GM12878 (cell line): ENCODE measurements at regions not wholly inside any gene's neighbourhood (a gene's known extent, or its start where the extent isn't known, plus 50 kb on each side); places are given as distances from the start of the nearest gene placed in this dataset.

Experiments
- ATAC-seq: fragments of 200-7000 bp; cut with Tn5 transposase; 3 replicates; pipeline ENCODE4 v1.9.1; 2020; ENCODE audit warnings: mild to moderate bottlenecking, moderate library complexity
- BruUV-seq: library from RNA; stranded (reverse); fragments of 400-500 nt; replicated peaks from 2 replicates; lab custom pipeline; 2021; lab: Mats Ljungman, UMichigan
- CTCF ChIA-PET: fragments of 300-600 bp; sonication (Branson Sonifier 250); formaldehyde crosslinking; extraction: SDS; loops from one replicate; lab custom pipeline; 2021; ENCODE audit warnings: inconsistent platforms; lab: Yijun Ruan, JAX
- POLR2A ChIA-PET: fragments of 350-600 bp; formaldehyde crosslinking; extraction: SDS; loops from one replicate; lab custom pipeline; 2021; ENCODE audit warnings: inconsistent platforms; lab: Charles Lee
- RAD21 ChIA-PET: fragments of 300-600 bp; sonication (Branson Sonifier 250); formaldehyde crosslinking; loops from one replicate; lab custom pipeline; 2023; ENCODE audit warnings: antibody characterized with exemption; ENCODE audit not compliant: unreplicated experiment; lab: Charles Lee
- SMC1A ChIA-PET: fragments of 300-600 bp; sonication (Branson Sonifier 250); formaldehyde crosslinking; loops from one replicate; lab custom pipeline; 2023; ENCODE audit not compliant: unreplicated experiment, uncharacterized antibody; lab: Charles Lee
- DNase-seq: peaks from one replicate; pipeline ENCODE4 v3.0.0-alpha.2; 2011; ENCODE audit warnings: low read depth, low spot score
- FAIRE-seq: peaks from 3 replicates; lab custom pipeline; 2011; peaks lifted over from hg19 to GRCh38; lab: Jason Lieb, UNC
- H2AFZ ChIP-seq: 2 replicates; pipeline ENCODE4 v1.6.0; 2011; ENCODE audit warnings: low read depth, low read length, control low read depth; ENCODE audit not compliant: control insufficient read depth
- H3K27ac ChIP-seq: 2 replicates; pipeline ENCODE4 v1.5.1; 2011; ENCODE audit warnings: control low read depth; ENCODE audit not compliant: control insufficient read depth, insufficient read depth
- H3K27me3 ChIP-seq, 2 experiments: replicated peaks in 1 of 2; 2 replicates each; pipeline versions ENCODE4 v1.6.0 to v1.6.1; 2011; ENCODE audit warnings: low read length in 1 of 2; ENCODE audit not compliant: control insufficient read depth in 2 of 2, insufficient read depth in 2 of 2
- H3K36me3 ChIP-seq, 2 experiments: 2 replicates each; pipeline ENCODE4 v1.5.1; 2011; ENCODE audit warnings: low read length in 1 of 2; ENCODE audit not compliant: control insufficient read depth in 2 of 2, insufficient read depth in 2 of 2
- H3K4me1 ChIP-seq: 2 replicates; pipeline ENCODE4 v1.6.1; 2011; ENCODE audit warnings: mild to moderate bottlenecking, low read length, moderate library complexity, mixed read lengths; ENCODE audit not compliant: control insufficient read depth, insufficient read depth
- H3K4me2 ChIP-seq: 2 replicates; pipeline ENCODE4 v1.6.0; 2011; ENCODE audit warnings: control low read depth; ENCODE audit not compliant: control insufficient read depth, insufficient read depth
- H3K4me3 ChIP-seq: fragments of 200-600 bp; sonication (generic); 2 replicates; pipeline ENCODE4 v1.5.1; 2016
- H3K79me2 ChIP-seq: 2 replicates; pipeline ENCODE4 v1.6.0; 2011; ENCODE audit warnings: low read length; ENCODE audit not compliant: control insufficient read depth, insufficient read depth
- H3K9ac ChIP-seq: 2 replicates; pipeline ENCODE4 v1.8.0; 2011; ENCODE audit warnings: low read length, control low read depth, mixed read lengths; ENCODE audit not compliant: control insufficient read depth, insufficient read depth
- H3K9me3 ChIP-seq: replicated peaks from 3 replicates; pipeline ENCODE4 v1.5.1; 2011; ENCODE audit warnings: mild to moderate bottlenecking, low read length; ENCODE audit not compliant: control insufficient read depth, insufficient read depth
- H4K20me1 ChIP-seq: 2 replicates; pipeline ENCODE4 v1.6.0; 2011; ENCODE audit not compliant: control insufficient read depth, insufficient read depth
- BHLHE40 ChIP-seq, 2 experiments: fragments of 450-650 bp in 1 of 2; IDR thresholded peaks; 2 replicates each; pipeline ENCODE4 v1.6.1; 2011 to 2017; ENCODE audit warnings: low read depth in 2 of 2, borderline replicate concordance in 1 of 2, improper control_type of control experiment in 1 of 2, low read length in 1 of 2, mild to moderate bottlenecking in 1 of 2
- CBFB ChIP-seq: IDR thresholded peaks from 2 replicates; pipeline ENCODE4 v1.6.1; 2016; ENCODE audit warnings: antibody characterized with exemption, low read depth
- CHD1 ChIP-seq: IDR thresholded peaks from 2 replicates; pipeline ENCODE4 v1.6.1; 2012; ENCODE audit warnings: low read depth, low read length, improper control_type of control experiment
- E2F8 ChIP-seq: fragments of 450-650 bp; IDR thresholded peaks from 2 replicates; pipeline ENCODE4 v1.6.1; 2018; ENCODE audit warnings: mild to moderate bottlenecking, low read depth, moderate library complexity; ENCODE audit not compliant: partially characterized antibody
- EGR1 ChIP-seq, 2 experiments: IDR thresholded peaks; 1 replicate in 1 of 2; 2 replicates in 1 of 2; pipeline ENCODE4 v1.6.1; 2011 to 2012; ENCODE audit warnings: low read depth in 2 of 2, low read length in 2 of 2, borderline replicate concordance in 1 of 2, mild to moderate bottlenecking in 1 of 2, moderate library complexity in 1 of 2
- ESRRA ChIP-seq: IDR thresholded peaks from 2 replicates; pipeline ENCODE4 v1.6.1; 2012; ENCODE audit warnings: mild to moderate bottlenecking, low read length, improper control_type of control experiment
- FOXK2 ChIP-seq: fragments of 450-650 bp; IDR thresholded peaks from 2 replicates; pipeline ENCODE4 v1.6.1; 2017; ENCODE audit warnings: mild to moderate bottlenecking, moderate library complexity
- HCFC1 ChIP-seq: fragments of 150-350 bp; IDR thresholded peaks from 2 replicates; pipeline ENCODE4 v1.6.1; 2014; ENCODE audit warnings: low read length
- IKZF1 ChIP-seq: fragments of 450-650 bp; conservative IDR thresholded peaks from 2 replicates; pipeline ENCODE4 v1.6.1; 2017; ENCODE audit warnings: antibody characterized with exemption, mild to moderate bottlenecking
- PAX8 ChIP-seq: fragments of 450-650 bp; IDR thresholded peaks from 2 replicates; pipeline ENCODE4 v1.6.1; 2017; ENCODE audit warnings: mild to moderate bottlenecking, moderate library complexity
- POU2F2 ChIP-seq: IDR thresholded peaks from 3 replicates; pipeline ENCODE4 v1.6.1; 2011; ENCODE audit warnings: low read depth, mild to moderate bottlenecking, low read length, borderline replicate concordance
- SKIL ChIP-seq: fragments of 450-650 bp; IDR thresholded peaks from 2 replicates; pipeline ENCODE4 v1.6.1; 2017; ENCODE audit warnings: mild to moderate bottlenecking, low read depth, inconsistent platforms; ENCODE audit not compliant: poor library complexity, severe bottlenecking
- TAF1 ChIP-seq: IDR thresholded peaks from 2 replicates; pipeline ENCODE4 v1.6.1; 2011; ENCODE audit warnings: mild to moderate bottlenecking, low read depth, low read length, borderline replicate concordance
- ZBTB11 ChIP-seq: fragments of 450-650 bp; formaldehyde crosslinking; IDR thresholded peaks from 2 replicates; pipeline ENCODE4 v1.5.0; 2022; ENCODE audit warnings: mild to moderate bottlenecking, missing genetic modification characterization
- ZNF207 ChIP-seq: fragments of 450-650 bp; IDR thresholded peaks from 2 replicates; pipeline ENCODE4 v1.6.1; 2014; ENCODE audit warnings: antibody characterized with exemption, mild to moderate bottlenecking, borderline replicate concordance
- ZSCAN29 ChIP-seq: fragments of 450-650 bp; IDR thresholded peaks from 2 replicates; pipeline ENCODE4 v1.6.1; 2017; ENCODE audit warnings: mild to moderate bottlenecking, moderate library complexity
- WGBS: methylation state at CpG from one replicate; pipeline ENCODE4 v1.1.6; 2016; ENCODE audit warnings: low lambda C conversion rate; ENCODE audit not compliant: insufficient replicate concordance, insufficient coverage; ENCODE audit errors: missing lambda C conversion rate; 5-methylcytosine and 5-hydroxymethylcytosine counted together
- in situ Hi-C: fragments of 300-500 bp; cut with MboI; formaldehyde crosslinking; loops from 9 replicates; pipeline ENCODE4 v1.14.3; 2018; ENCODE audit warnings: mixed read lengths
- intact Hi-C: fragments of 100-400 bp; cut with micrococcal nuclease; formaldehyde crosslinking; loops from one replicate; pipeline ENCODE4 v1.14.2; 2022; ENCODE audit not compliant: unreplicated experiment

GRCh38 chr4:56227301-56227835 lies 159.9 kb downstream of the AASDH start (continued):
- TF ChIP-seq SKIL = no peak

GRCh38 chr4:56226579-56226978 lies 160.7 kb downstream of the AASDH start:
- ChIA-PET SMC1A (no interaction called here), RAD21 (no interaction called here), CTCF (no interaction called here), POLR2A (no interaction called here)
- ATAC-seq (no peak), FAIRE-seq (no peak), DNase-seq (no peak)
- H4K20me1 ChIP-seq = no peaks in the 10 kb centered on the region
- in situ Hi-C loops (no loop called here), intact Hi-C loops (no loop called here)
- H2AFZ ChIP-seq = no peak overlapping the region
- no TSS peak for BruUV-seq
- 27% methylated on average over 2 of the region's 2 CpGs for WGBS
- no peaks in the 10 kb centered on the region for H3K27me3 ChIP-seq
- H3K4me3 ChIP-seq = no peak overlapping the region
- H3K36me3 ChIP-seq = no peaks in the 10 kb centered on the region
- H3K9ac ChIP-seq = no peak overlapping the region
- H3K79me2 ChIP-seq = no peaks in the 10 kb centered on the region
- H3K27ac ChIP-seq = no peak overlapping the region
- H3K4me2 ChIP-seq = no peak overlapping the region
- H3K4me1 ChIP-seq = no peaks in the 10 kb centered on the region
- H3K9me3 ChIP-seq = no peaks in the 10 kb centered on the region
- TF ChIP-seq ESRRA (no peak), POU2F2 (no peak), ZBTB11 (CRISPR knock-in tag) (no peak), TAF1 (no peak), PAX8 (no peak), CBFB (no peak), EGR1 (IDR thresholded peaks at IDR 0.05; ENCODE audit: borderline replicate concordance in 1 of 2, low read depth in 2 of 2, low read length in 2 of 2) (no peak), E2F8 (no peak), FOXK2 (no peak), HCFC1 (no peak), ZNF207 (no peak), BHLHE40 (IDR thresholded peaks at IDR 0.05; ENCODE audit: borderline replicate concordance in 1 of 2, low read depth in 2 of 2, low read length in 1 of 2) (no peak), ZSCAN29 (no peak), IKZF1 (no peak), CHD1 (no peak)
